ENCODE measurements at regions not wholly inside any gene's neighbourhood (a gene's known extent, or its start where the extent isn't known, plus 50 kb on each side); places are given as distances from the start of the nearest gene placed in this dataset.

- TF ChIP-seq ZBED1 (IDR thresholded peaks at IDR 0.05; ENCODE audit: borderline replicate concordance): no peak
These were observed 512.0 kb upstream of the PCDH20 start (continued) for GRCh38 chr13:61927648-61928047.

GRCh38 chr13:61918841-61919240, 503.2 kb upstream of the PCDH20 start:
- no peak overlapping the region for H2AFZ ChIP-seq (ENCODE audit: control insufficient read depth, low read depth, low read length)
- intact Hi-C loops (cut with micrococcal nuclease; ENCODE audit: unreplicated experiment): no loop called here
- H3K9me3 ChIP-seq (replicated peaks; ENCODE audit: control insufficient read depth, insufficient read depth, low read length): no peaks in the 10 kb centered on the region
- no TSS peak for BruUV-seq (replicated peaks)
- H3K4me2 ChIP-seq (ENCODE audit: control insufficient read depth, insufficient read depth): no peak overlapping the region
- H3K27me3 ChIP-seq (replicated peaks in 1 of 2; ENCODE audit: control insufficient read depth in 2 of 2, insufficient read depth in 2 of 2, low read length in 1 of 2): no peaks in the 10 kb centered on the region
- in situ Hi-C loops (cut with MboI): no loop called here
- H3K9ac ChIP-seq (ENCODE audit: control insufficient read depth, insufficient read depth, low read length): no peak overlapping the region
- no peaks in the 10 kb centered on the region for H4K20me1 ChIP-seq (ENCODE audit: control insufficient read depth, insufficient read depth)
- ChIA-PET POLR2A (no interaction called here), CTCF (no interaction called here), SMC1A (ENCODE audit: uncharacterized antibody, unreplicated experiment) (no interaction called here), RAD21 (ENCODE audit: unreplicated experiment) (no interaction called here)
- H3K79me2 ChIP-seq (ENCODE audit: control insufficient read depth, insufficient read depth, low read length): no peaks in the 10 kb centered on the region
- H3K36me3 ChIP-seq (ENCODE audit: control insufficient read depth in 2 of 2, insufficient read depth in 2 of 2, low read length in 1 of 2): no peaks in the 10 kb centered on the region
- no peak overlapping the region for H3K4me3 ChIP-seq
- no peaks in the 10 kb centered on the region for H3K4me1 ChIP-seq (ENCODE audit: control insufficient read depth, insufficient read depth, low read length)
- DNase-seq (ENCODE audit: low read depth, low spot score) (no peak), ATAC-seq (no peak), FAIRE-seq (no peak)
- H3K27ac ChIP-seq (ENCODE audit: control insufficient read depth, insufficient read depth): no peak overlapping the region
- WGBS (ENCODE audit: insufficient coverage, insufficient replicate concordance, low lambda C conversion rate, missing lambda C conversion rate): 29% methylated on average over 2 of the region's 2 CpGs
- TF ChIP-seq IRF5 (IDR thresholded peaks at IDR 0.05; ENCODE audit: borderline replicate concordance) (no peak), USF2 (IDR thresholded peaks at IDR 0.05; ENCODE audit: borderline replicate concordance, low read depth, low read length) (no peak), JUNB (IDR thresholded peaks at IDR 0.05) (no peak), BRCA1 (IDR thresholded peaks at IDR 0.05; ENCODE audit: low read depth, low read length) (no peak), ETV6 (conservative IDR thresholded peaks at IDR 0.05 in 1 of 2, IDR thresholded peaks at IDR 0.05 in 1 of 2; ENCODE audit: borderline replicate concordance in 1 of 2, low read depth in 1 of 2) (no peak), RCOR1 (conservative IDR thresholded peaks at IDR 0.05; ENCODE audit: low read depth, low read length) (no peak), RAD51 (IDR thresholded peaks at IDR 0.05) (no peak), ZBTB33 (IDR thresholded peaks at IDR 0.05) (no peak), WRNIP1 (IDR thresholded peaks at IDR 0.05; ENCODE audit: borderline replicate concordance, low read depth, low read length) (no peak), MEF2B (IDR thresholded peaks at IDR 0.05; ENCODE audit: partially characterized antibody, poor library complexity, severe bottlenecking) (no peak), CBX3 (IDR thresholded peaks at IDR 0.05; ENCODE audit: borderline replicate concordance, low read depth) (no peak), LARP7 (IDR thresholded peaks at IDR 0.05) (no peak), REST (IDR thresholded peaks at IDR 0.05; ENCODE audit: low read depth, low read length) (no peak), ATF3 (IDR thresholded peaks at IDR 0.05; ENCODE audit: borderline replicate concordance, extremely low read depth, low read depth, low read length) (no peak), SUZ12 (IDR thresholded peaks at IDR 0.05; ENCODE audit: unreplicated experiment) (no peak)
